ENCODE measurements at regions not wholly inside any gene's neighbourhood (a gene's known extent, or its start where the extent isn't known, plus 50 kb on each side); places are given as distances from the start of the nearest gene placed in this dataset.

DNA sequence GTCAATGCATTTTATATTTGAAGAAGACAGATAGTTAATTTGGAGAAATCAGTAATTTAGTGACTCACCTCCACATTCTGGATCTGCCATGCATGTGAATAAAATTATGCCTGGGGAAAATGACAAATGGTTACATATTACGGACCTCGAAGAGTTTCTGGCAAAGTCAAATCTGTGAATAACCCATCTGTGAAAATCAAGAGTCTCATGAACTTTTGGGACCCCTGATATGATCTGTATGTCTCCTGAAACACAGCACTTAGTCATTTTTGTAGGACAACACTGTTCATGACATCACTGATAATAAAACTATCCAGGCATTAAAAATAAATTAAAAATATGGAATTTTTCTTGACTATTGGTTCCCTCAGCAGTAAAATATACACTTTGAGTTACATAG is 584.5 kb downstream of the TLE4 start:
- POLR2A ChIA-PET, result no interaction called here
- no TSS peak for BruUV-seq (replicated peaks)

DNA sequence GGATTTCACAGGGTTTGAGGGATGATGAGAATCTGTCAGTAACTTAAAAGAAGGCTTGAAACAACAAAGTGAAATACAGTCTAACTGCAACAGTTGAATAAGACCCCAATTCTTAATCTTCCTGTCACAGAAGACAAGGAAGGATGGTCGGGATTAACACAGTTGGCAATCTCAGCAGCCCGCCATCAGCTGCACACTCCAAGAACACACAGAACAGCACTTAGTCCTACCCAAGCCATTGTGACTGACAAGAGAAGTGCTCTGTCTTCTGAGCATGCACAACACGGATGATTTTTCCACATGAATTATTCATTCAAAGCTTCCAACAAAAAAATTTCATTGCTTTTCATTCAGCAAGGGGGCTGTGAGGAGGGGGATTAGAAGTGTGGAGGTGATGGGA is 576.1 kb downstream of the TLE4 start:
- DNase-seq (ENCODE audit: low read depth, low spot score) (no peak), ATAC-seq (no peak)
- no peaks in the 10 kb centered on the region for H3K27me3 ChIP-seq (ENCODE audit: control insufficient read depth, insufficient read depth, low read length)
- H3K9me3 ChIP-seq (ENCODE audit: control insufficient read depth, insufficient read depth, low read depth, low read length), result no peaks in the 10 kb centered on the region
- POLR2A ChIA-PET, result no interaction called here
- TF ChIP-seq POLR2AphosphoS5 (IDR thresholded peaks at IDR 0.05; ENCODE audit: low read depth, low read length) (no peak), SIN3A (IDR thresholded peaks at IDR 0.05; ENCODE audit: borderline replicate concordance, insufficient read depth, low read depth, low read length) (no peak), TCF7L2 (IDR thresholded peaks at IDR 0.05; ENCODE audit: low read depth, low read length) (no peak), CTCF (IDR thresholded peaks at IDR 0.05) (no peak)
- TF ChIP-seq, protein P1, sequence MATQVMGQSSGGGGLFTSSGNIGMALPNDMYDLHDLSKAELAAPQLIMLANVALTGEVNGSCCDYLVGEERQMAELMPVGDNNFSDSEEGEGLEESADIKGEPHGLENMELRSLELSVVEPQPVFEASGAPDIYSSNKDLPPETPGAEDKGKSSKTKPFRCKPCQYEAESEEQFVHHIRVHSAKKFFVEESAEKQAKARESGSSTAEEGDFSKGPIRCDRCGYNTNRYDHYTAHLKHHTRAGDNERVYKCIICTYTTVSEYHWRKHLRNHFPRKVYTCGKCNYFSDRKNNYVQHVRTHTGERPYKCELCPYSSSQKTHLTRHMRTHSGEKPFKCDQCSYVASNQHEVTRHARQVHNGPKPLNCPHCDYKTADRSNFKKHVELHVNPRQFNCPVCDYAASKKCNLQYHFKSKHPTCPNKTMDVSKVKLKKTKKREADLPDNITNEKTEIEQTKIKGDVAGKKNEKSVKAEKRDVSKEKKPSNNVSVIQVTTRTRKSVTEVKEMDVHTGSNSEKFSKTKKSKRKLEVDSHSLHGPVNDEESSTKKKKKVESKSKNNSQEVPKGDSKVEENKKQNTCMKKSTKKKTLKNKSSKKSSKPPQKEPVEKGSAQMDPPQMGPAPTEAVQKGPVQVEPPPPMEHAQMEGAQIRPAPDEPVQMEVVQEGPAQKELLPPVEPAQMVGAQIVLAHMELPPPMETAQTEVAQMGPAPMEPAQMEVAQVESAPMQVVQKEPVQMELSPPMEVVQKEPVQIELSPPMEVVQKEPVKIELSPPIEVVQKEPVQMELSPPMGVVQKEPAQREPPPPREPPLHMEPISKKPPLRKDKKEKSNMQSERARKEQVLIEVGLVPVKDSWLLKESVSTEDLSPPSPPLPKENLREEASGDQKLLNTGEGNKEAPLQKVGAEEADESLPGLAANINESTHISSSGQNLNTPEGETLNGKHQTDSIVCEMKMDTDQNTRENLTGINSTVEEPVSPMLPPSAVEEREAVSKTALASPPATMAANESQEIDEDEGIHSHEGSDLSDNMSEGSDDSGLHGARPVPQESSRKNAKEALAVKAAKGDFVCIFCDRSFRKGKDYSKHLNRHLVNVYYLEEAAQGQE (IDR thresholded peaks at IDR 0.05; ENCODE audit: insufficient read depth in 1 of 2, low read depth in 2 of 2, low read length in 1 of 2), result no peak
- no peaks in the 10 kb centered on the region for H3K36me3 ChIP-seq (ENCODE audit: control insufficient read depth, insufficient read depth, low read length)
- no peak overlapping the region for H3K27ac ChIP-seq (ENCODE audit: low read length)
- CTCF ChIA-PET, result no interaction called here
- intact Hi-C loops (cut with micrococcal nuclease; ENCODE audit: unreplicated experiment) (no loop called here), in situ Hi-C loops (cut with HindIII; ENCODE audit: low pct_unique_long_range_greater_than_20kb, low sequenced_read_pairs) (no loop called here)
- no peak overlapping the region for H3K4me3 ChIP-seq (ENCODE audit: low read depth in 2 of 2, low read length in 2 of 2)
- no peaks in the 10 kb centered on the region for H3K4me1 ChIP-seq (ENCODE audit: control insufficient read depth, insufficient read depth, low read length)
- BruUV-seq (replicated peaks), result no TSS peak

More for the DNA sequence above, 584.5 kb downstream of the TLE4 start:
- ATAC-seq, result no peak
- no peaks in the 10 kb centered on the region for H3K36me3 ChIP-seq (ENCODE audit: control insufficient read depth, insufficient read depth, low read length)
- TF ChIP-seq CTCF (IDR thresholded peaks at IDR 0.05) (no peak), TCF7L2 (IDR thresholded peaks at IDR 0.05; ENCODE audit: low read depth, low read length) (no peak), SIN3A (IDR thresholded peaks at IDR 0.05; ENCODE audit: borderline replicate concordance, insufficient read depth, low read depth, low read length) (no peak), POLR2AphosphoS5 (IDR thresholded peaks at IDR 0.05; ENCODE audit: low read depth, low read length) (no peak)
- TF ChIP-seq, protein P1 (IDR thresholded peaks at IDR 0.05; ENCODE audit: insufficient read depth in 1 of 2, low read depth in 2 of 2, low read length in 1 of 2), result no peak
- intact Hi-C loops (cut with micrococcal nuclease; ENCODE audit: unreplicated experiment) (no loop called here), in situ Hi-C loops (cut with HindIII; ENCODE audit: low pct_unique_long_range_greater_than_20kb, low sequenced_read_pairs) (no loop called here)
- no peaks in the 10 kb centered on the region for H3K27me3 ChIP-seq (ENCODE audit: control insufficient read depth, insufficient read depth, low read length)
- H3K27ac ChIP-seq (ENCODE audit: low read length), result no peak overlapping the region
- H3K4me1 ChIP-seq (ENCODE audit: control insufficient read depth, insufficient read depth, low read length), result no peaks in the 10 kb centered on the region
- DNase-seq (ENCODE audit: low read depth, low spot score), result no peak
- CTCF ChIA-PET, result no interaction called here
- no peak overlapping the region for H3K4me3 ChIP-seq (ENCODE audit: low read depth in 2 of 2, low read length in 2 of 2)
- H3K9me3 ChIP-seq (ENCODE audit: control insufficient read depth, insufficient read depth, low read depth, low read length), result no peaks in the 10 kb centered on the region

Data from Panc1 (cell line).